Neural crest cell (in vitro differentiated cells): ENCODE measurements at regions not wholly inside any gene's neighbourhood (a gene's known extent, or its start where the extent isn't known, plus 50 kb on each side); places are given as distances from the start of the nearest gene placed in this dataset.
"Not testable (repeated sequence)": the region's sequence is repeated elsewhere in the genome, so short reads cannot be mapped to it uniquely, and the experiment has no call there.

ENCODE experiments used
- DNase-seq: peaks from one replicate; pipeline ENCODE4 v3.0.0; 2021; ENCODE audit warnings: low read depth, mixed read lengths, low spot score
- H3K27ac Mint-ChIP-seq: one replicate; pipeline ENCODE4 v1.8.0; 2021; ENCODE audit warnings: mild to moderate bottlenecking, mixed read lengths; ENCODE audit not compliant: unreplicated experiment
- H3K27me3 Mint-ChIP-seq: 2 replicates; pipeline ENCODE4 v1.8.0; 2021; ENCODE audit warnings: low read depth, mild to moderate bottlenecking, mixed read lengths
- H3K36me3 Mint-ChIP-seq: 2 replicates; pipeline ENCODE4 v1.8.0; 2021; ENCODE audit warnings: low read depth, mild to moderate bottlenecking, mixed read lengths
- H3K4me1 Mint-ChIP-seq: 2 replicates; pipeline ENCODE4 v1.8.0; 2021; ENCODE audit warnings: mixed read lengths
- H3K4me3 Mint-ChIP-seq: one replicate; pipeline ENCODE4 v1.8.0; 2021; ENCODE audit warnings: mild to moderate bottlenecking, mixed read lengths
- H3K9me3 Mint-ChIP-seq: 2 replicates; pipeline ENCODE4 v1.8.0; 2021; ENCODE audit warnings: mixed read lengths
- CTCF ChIP-seq: fragments of 200-600 bp; sonication (generic); conservative IDR thresholded peaks from 2 replicates; pipeline ENCODE4 v1.5.0; 2021; ENCODE audit warnings: antibody characterized with exemption, mild to moderate bottlenecking

GRCh38 chr4:104334410-104334809 lies 160.3 kb downstream of the CXXC4 start:
- Mint-ChIP-seq H3K27ac (no peak overlapping the region), H3K4me1 (no peaks in the 10 kb centered on the region)

GRCh38 chr4:104330125-104330905 lies 164.4 kb downstream of the CXXC4 start:
- Mint-ChIP-seq H3K36me3 (no peaks in the 10 kb centered on the region), H3K4me3 (no peak overlapping the region), H3K4me1 (no peaks in the 10 kb centered on the region), H3K27me3 (no peaks in the 10 kb centered on the region), H3K27ac (no peak overlapping the region), H3K9me3 (peaks cover 10% of the 10 kb centered on the region)
- no peak for TF ChIP-seq CTCF
- no peak for DNase-seq

More at GRCh38 chr4:104334410-104334809, 160.3 kb downstream of the CXXC4 start:
- no peaks in the 10 kb centered on the region for H3K36me3 Mint-ChIP-seq
- TF ChIP-seq CTCF, result no peak
- no peaks in the 10 kb centered on the region for H3K27me3 Mint-ChIP-seq
- DNase-seq, result no peak
- H3K4me3 Mint-ChIP-seq, result no peak overlapping the region
- H3K9me3 Mint-ChIP-seq, result peaks cover 18% of the 10 kb centered on the region

- H3K27me3 Mint-ChIP-seq, H3K4me1 Mint-ChIP-seq, H3K27ac Mint-ChIP-seq, DNase-seq, H3K4me3 Mint-ChIP-seq, H3K36me3 Mint-ChIP-seq, H3K9me3 Mint-ChIP-seq: not testable (repeated sequence)
Observed at GRCh38 chr4:104326991-104327694, 167.6 kb downstream of the CXXC4 start.

GRCh38 chr4:104302731-104303130 lies 192.0 kb downstream of the CXXC4 start:
- Mint-ChIP-seq H3K36me3 (no peaks in the 10 kb centered on the region), H3K27ac (peak overlapping the region; percentile 2), H3K9me3 (peaks cover 2% of the 10 kb centered on the region), H3K4me1 (no peaks in the 10 kb centered on the region), H3K4me3 (no peak overlapping the region), H3K27me3 (no peaks in the 10 kb centered on the region)
- no peak for TF ChIP-seq CTCF
- DNase-seq, result no peak

- Mint-ChIP-seq H3K36me3 (no peaks in the 10 kb centered on the region), H3K9me3 (no peaks in the 10 kb centered on the region), H3K27ac (no peak overlapping the region), H3K4me3 (no peak overlapping the region), H3K27me3 (no peaks in the 10 kb centered on the region), H3K4me1 (no peaks in the 10 kb centered on the region)
- no peak for TF ChIP-seq CTCF
- no peak for DNase-seq
Observed at GRCh38 chr4:104294811-104295210, 199.9 kb downstream of the CXXC4 start.

GRCh38 chr4:104286867-104287266 lies 207.8 kb downstream of the CXXC4 start:
- Mint-ChIP-seq H3K4me3 (no peak overlapping the region), H3K9me3 (peaks cover 2% of the 10 kb centered on the region), H3K27me3 (no peaks in the 10 kb centered on the region), H3K36me3 (no peaks in the 10 kb centered on the region), H3K27ac (no peak overlapping the region), H3K4me1 (no peaks in the 10 kb centered on the region)
- DNase-seq, result no peak
- no peak for TF ChIP-seq CTCF
